A549 (cell line): ENCODE measurements at regions not wholly inside any gene's neighbourhood (a gene's known extent, or its start where the extent isn't known, plus 50 kb on each side); places are given as distances from the start of the nearest gene placed in this dataset.

Experiments used
- BHLHE40 ChIP-seq: IDR thresholded peaks from 2 replicates; pipeline ENCODE4 v1.6.1; 2012; ENCODE audit warnings: low read depth, low read length, inconsistent platforms
- CTCF ChIP-seq: fragments of >200 bp; sonication (Bioruptor Twin); formaldehyde crosslinking; IDR thresholded peaks from 3 replicates; pipeline ENCODE4 v1.5.1; 2016
- E2F6 ChIP-seq: IDR thresholded peaks from 2 replicates; pipeline ENCODE4 v1.6.1; 2012; ENCODE audit warnings: low read depth, borderline replicate concordance
- EP300 ChIP-seq, 2 experiments: fragments of >200 bp; sonication (Bioruptor Twin); formaldehyde crosslinking; IDR thresholded peaks; 2 replicates in 1 of 2; 3 replicates in 1 of 2; pipeline ENCODE4 v1.6.1; 2016 to 2017
- KDM5A ChIP-seq: fragments of 200-600 bp; sonication (generic); IDR thresholded peaks from 2 replicates; pipeline ENCODE4 v1.6.1; 2016; ENCODE audit warnings: antibody characterized with exemption, mild to moderate bottlenecking
- MYC ChIP-seq: IDR thresholded peaks from 2 replicates; pipeline ENCODE4 v1.6.1; 2012; ENCODE audit warnings: mild to moderate bottlenecking, inconsistent platforms, low read length, improper control_type of control experiment, borderline replicate concordance
- NR3C1 ChIP-seq: fragments of >200 bp; sonication (Bioruptor Twin); formaldehyde crosslinking; IDR thresholded peaks from 3 replicates; pipeline ENCODE4 v1.6.1; 2017
- PBX3 ChIP-seq: IDR thresholded peaks from 2 replicates; pipeline ENCODE4 v1.6.1; 2012
- POLR2A ChIP-seq: IDR thresholded peaks from 2 replicates; pipeline ENCODE4 v1.6.1; 2012; ENCODE audit warnings: mild to moderate bottlenecking, low read length
- RAD21 ChIP-seq, 2 experiments: fragments of >200 bp in 1 of 2; sonication (Bioruptor Twin) in 1 of 2; formaldehyde crosslinking in 1 of 2; IDR thresholded peaks in 1 of 2; conservative IDR thresholded peaks in 1 of 2; 2 replicates in 1 of 2; 3 replicates in 1 of 2; pipeline ENCODE4 v1.6.1; 2012 to 2018; ENCODE audit warnings: inconsistent platforms in 1 of 2
- REST ChIP-seq: fragments of 200-600 bp; sonication (generic); IDR thresholded peaks from 2 replicates; pipeline ENCODE4 v1.6.1; 2016; ENCODE audit warnings: antibody characterized with exemption, mild to moderate bottlenecking, moderate library complexity
- SMC3 ChIP-seq: fragments of >200 bp; sonication (Bioruptor Twin); formaldehyde crosslinking; IDR thresholded peaks from 3 replicates; pipeline ENCODE4 v1.6.1; 2018; ENCODE audit warnings: inconsistent platforms
- ZC3H11A ChIP-seq: fragments of 450-650 bp; IDR thresholded peaks from 2 replicates; pipeline ENCODE4 v1.6.1; 2014; ENCODE audit warnings: antibody characterized with exemption, mild to moderate bottlenecking

GRCh38 chr3:13186435-13186815 is 113.2 kb upstream of the IQSEC1 start:
- TF ChIP-seq CTCF = no peak
- TF ChIP-seq BHLHE40 = no peak
- no peak for TF ChIP-seq PBX3
- TF ChIP-seq ZC3H11A = no peak
- no peak for TF ChIP-seq REST
- no peak for TF ChIP-seq EP300 (IDR thresholded peaks at IDR 0.05)
- no peak for TF ChIP-seq MYC
- no peak for TF ChIP-seq SMC3
- no peak for TF ChIP-seq KDM5A
- TF ChIP-seq NR3C1 = no peak
- TF ChIP-seq RAD21 (conservative IDR thresholded peaks at IDR 0.05 in 1 of 2, IDR thresholded peaks at IDR 0.05 in 1 of 2) = no peak
- TF ChIP-seq POLR2A = no peak
- no peak for TF ChIP-seq E2F6
